Putamen (tissue), 1 donor: ENCODE measurements at regions not wholly inside any gene's neighbourhood (a gene's known extent, or its start where the extent isn't known, plus 50 kb on each side); places are given as distances from the start of the nearest gene placed in this dataset.

Experiments used
- DNase-seq: peaks from one replicate; pipeline ENCODE4 v3.0.0-alpha.2; 2016; ENCODE audit warnings: low spot score

DNA sequence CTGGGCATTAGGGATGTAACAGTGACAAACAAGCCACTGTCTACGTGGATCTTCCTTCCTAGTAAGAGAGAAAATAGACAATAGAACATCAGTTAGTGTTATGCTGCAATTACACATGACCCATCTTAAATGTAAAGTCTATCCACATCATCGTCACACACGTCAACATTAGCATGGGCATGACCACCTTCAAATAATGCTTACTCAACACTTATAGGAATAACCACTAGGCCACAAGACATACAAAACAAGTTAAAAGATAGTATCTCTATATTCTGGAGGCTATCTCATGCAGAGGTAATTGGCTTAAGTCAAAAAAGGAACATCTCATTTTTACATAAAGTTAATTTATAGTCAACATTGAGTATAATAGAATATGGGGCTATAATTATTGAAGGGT is 156.5 kb downstream of the MOXD1 start:
- no peak for DNase-seq

DNA sequence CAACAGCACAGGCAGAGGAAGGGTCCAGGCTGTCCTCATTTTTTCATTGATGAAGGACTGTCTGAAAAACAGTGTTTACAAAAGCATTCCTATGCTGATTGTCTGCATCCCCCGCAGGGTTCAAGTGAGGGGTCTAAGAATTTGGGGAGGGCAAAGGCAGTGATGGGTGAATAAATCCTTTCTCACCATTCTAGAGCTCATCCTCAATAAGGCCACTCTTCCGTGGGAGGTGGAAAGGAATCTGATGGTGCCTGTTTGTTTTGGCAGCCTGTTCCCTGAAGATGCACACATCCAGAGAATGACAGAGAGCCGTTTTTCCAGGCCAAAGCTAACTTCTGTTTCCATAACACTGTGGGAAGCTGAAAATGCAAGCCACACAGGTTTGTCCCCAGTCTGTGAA is 164.5 kb downstream of the MOXD1 start:
- DNase-seq = no peak

DNA sequence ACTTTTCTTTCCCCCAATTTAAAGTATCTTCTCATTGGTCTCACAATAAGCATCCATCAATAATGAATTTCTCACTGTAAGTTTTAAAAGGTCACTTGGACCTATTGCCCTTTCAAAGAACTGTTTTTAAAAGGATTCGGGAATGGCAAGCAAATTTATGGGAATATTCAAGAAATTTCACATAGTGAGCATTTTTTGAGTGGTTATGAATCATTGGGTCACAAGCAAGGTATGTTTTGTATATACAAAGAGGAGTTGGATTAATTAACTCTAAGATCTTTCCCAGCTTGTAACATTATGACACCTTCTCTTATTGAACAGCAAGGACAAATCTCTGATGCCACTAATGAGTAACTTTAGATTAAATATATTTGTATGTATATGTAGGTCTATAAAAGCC is 165.0 kb downstream of the MOXD1 start:
- no peak for DNase-seq

DNA sequence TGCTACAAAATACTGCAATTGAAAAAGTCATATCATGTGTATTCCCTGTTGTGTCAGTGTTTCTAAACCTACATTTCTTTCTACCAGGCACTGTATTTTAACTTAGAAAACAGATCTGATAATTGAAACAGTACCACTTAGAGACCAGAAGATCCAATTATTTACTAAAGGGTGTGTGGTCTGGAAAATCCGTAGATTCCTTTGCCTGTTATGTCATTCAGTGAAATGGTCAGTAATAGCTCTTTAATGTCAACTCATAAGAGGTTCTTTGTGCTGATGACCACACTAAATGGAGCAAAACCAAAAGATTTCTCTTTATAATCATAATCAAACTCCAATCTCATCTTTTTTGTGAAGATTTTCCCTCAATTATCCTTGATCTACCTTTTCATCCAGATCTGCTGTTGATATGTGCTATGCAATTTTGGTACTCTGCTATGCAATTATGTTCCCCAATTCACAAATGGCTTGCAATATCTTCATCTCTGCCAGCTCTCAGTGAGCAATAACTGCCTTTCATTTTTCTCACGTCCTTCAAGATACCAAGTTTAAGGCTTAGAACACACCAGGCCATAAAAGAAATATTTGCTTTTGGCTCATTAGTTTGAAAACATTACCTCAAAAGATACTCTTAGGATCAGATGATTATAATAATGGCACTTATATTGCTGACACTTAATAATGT is 165.5 kb downstream of the MOXD1 start:
- DNase-seq = no peak

DNA sequence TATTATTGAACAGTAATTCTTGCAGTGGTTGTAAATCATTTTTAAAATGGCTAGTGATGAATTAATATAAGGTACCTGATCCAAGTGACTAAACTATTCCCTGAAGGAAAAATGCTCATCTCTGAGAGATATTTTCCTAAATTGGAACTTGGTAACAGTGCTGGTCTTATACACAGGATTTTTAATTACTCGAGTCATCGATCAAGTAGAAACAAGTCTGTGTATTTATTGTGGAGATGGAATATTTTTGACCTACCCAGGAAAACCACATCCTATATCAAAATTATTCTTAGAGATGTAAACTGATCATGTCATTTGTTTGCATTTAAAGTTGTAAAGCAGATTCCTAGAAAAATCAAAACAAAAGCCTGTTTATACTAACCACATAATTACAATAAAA is 166.9 kb downstream of the MOXD1 start:
- DNase-seq = no peak

DNA sequence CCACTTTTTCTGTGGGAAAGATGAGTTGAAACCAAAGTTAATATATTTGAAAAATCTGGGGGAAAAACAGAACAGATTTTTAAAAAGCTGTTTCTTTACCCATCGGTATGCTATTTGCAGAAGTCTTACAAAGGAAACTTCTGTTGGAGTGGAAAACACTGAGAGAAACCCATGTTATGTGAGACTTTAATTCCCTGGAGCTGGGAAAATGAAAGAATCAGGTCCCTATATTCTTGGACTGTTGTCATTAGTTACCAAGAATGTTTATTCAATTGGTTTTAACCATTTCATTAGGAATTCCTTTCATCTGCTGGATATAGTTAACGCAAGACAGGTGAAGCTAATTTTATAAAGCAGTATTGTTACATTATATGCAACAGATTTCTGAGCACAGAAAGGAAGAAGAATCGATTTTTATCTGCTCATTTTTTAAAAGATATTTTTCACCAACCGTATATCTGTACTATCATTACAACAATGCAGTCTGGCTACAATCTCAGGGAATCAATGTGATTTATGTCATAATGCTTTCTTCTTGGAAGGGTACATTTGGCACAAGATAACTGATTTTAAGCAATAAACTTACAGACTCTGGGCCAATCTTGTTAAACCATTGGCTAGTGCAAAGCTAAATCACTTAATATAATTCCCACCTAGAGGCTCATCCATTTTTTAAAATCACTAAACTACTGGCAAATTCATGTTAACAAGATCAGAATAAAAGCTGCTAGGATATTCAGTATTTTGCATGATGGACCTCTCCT is 170.0 kb downstream of the MOXD1 start:
- no peak for DNase-seq

DNA sequence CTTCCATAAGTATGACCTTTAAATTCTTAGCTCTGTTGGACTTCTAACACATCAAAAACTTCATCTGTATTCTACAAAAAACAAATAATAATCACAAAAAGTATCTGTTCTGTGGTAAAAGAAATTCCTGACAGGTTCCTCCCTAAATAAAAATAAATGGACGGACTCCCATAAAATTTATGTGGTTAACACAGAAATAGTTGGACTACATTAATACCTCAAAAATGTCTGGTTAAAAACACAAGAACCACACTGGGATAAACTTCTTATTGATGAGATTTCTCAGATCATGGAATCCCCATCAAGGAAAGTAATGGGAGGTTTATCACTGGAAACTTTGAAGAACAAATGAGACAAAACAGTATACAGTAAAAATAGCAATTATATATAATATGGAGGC is 172.4 kb downstream of the MOXD1 start:
- no peak for DNase-seq

DNA sequence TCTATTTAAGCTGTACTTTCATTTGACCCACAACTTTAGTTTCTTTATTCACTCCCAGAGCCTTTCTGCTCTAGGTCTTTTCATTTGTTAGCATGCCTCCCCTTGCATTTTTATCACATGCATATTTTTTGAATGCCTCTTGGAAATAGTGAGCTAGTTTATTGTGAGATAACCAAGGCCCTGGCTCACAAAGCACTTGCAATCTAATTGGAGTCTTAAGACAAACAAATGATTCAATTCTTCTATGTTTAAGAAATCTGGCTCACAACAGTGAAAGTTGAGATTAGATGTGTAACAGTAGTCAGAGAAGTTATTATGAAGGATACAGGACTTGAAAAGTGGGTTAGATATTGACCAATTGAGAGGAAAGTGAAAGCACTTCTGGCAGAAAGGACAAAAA is 173.4 kb downstream of the MOXD1 start:
- DNase-seq = no peak

DNA sequence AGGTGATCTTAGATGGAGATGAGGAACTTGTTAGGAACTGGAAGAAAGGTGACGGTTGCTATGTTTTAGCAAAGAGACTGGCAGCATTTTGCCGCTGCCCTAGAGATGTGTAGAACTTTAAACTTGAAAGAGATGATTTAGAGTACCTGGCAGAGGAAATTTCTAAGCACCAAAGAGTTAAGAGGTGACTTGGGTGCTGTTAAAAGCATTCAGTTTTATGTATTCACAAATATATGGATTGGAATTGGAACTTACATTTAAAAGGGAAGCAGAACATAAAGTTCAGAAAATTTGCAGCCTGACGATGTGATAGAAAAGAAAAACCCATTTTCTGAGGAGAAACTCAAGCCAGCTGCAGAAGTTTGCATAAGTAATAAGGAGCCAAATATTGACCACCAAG is 176.3 kb downstream of the MOXD1 start:
- DNase-seq = no peak

DNA sequence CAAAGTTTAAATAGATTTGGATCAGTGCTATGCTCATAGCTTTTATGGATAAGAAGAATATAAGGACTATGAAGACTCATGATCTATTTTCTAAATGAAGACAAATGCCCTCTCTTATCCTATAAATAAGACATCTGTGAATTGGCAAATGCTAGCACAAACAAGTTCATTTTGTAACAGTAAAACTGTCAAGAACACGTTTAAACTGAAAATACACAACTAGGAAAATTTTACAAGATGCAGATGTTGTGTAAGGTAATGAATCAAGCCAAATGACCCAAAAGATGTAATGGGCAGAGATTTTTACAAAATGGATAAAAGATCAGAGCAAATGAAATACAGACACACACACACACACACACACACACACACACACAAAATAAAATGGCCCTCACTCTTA is 180.5 kb downstream of the MOXD1 start:
- no peak for DNase-seq

DNA sequence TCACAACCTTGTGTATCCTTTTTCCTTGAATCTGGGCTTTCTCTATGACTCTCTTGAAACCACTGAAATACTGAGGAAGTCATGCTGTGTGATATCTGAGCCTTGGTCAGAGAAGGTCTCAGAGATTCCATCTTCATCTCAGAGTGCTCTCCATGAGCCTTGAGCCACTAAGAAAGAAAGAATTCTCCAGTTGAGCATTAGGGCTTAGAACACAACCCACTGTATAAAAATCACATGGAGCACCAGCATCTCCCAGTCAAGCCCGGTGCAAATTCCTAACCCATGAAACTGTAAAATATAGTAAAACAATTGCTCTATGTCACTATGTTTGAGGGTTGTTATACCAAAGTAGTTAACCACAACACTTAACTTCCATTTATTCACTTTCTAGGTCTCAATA is 181.4 kb downstream of the MOXD1 start:
- DNase-seq = no peak

DNA sequence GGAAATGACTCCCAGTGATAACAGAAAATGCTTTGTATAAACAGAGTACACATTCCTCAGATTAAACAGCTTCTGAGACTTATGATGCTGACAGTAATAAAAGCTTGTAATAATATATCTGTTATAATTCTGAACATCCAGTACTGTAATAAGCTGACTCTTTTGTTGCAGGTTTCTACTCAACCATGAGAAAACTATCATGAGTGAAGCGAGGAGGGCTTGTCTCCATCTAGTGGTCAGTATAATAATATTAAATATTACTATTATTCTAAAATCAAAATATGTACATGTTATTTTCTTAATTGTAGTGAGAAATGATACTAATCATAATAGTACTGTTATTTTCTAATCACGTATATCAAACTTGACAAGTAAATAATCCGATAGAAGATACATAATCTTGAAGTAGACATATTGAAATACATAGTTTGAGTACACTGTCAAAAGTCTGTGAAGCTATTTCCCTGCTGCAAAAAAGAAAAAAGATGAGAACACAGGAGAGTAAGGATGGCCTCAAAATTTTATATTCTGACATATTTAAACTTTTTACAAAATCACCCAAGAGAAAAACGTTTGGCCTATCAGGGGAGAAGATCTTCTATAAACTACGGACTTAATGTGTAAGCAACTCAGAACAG is 183.1 kb downstream of the MOXD1 start:
- no peak for DNase-seq

DNA sequence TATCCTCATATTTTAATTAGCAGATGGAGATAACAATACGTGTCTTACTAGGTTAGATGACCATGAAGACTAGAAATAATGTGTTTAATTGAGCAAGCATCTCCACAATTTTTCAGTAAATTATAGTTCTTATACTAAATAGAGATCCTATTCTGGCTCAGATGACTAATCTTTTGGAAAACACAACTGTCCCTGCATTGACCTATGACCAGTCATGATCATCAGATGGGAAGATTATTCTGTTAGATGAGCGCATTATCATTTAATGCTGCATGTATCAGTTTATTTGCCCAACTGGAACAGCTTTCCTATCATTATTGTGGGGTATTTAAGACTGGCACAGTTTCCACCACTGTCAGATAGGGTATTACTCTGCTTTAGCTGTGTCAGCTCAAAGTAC is 185.5 kb downstream of the MOXD1 start:
- no peak for DNase-seq

DNA sequence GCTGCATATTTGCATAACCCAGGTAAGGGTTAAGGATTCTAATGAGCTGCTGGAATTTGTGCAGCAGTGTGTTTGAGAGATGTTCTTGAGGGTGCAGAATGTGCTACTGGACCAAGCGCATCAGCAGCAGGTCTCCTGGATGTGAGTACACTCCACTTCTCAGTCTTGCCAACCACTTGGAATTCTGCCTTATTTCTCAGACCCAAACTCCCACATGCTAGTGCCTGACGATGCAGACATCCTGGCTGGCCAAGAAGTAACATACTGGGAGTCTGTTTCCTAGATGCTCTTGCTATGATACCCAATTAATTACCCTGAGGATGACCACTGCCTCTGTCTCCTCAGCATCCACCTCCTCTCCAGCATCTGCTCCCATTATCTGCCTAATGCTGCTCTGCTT is 186.6 kb downstream of the MOXD1 start:
- no peak for DNase-seq

DNA sequence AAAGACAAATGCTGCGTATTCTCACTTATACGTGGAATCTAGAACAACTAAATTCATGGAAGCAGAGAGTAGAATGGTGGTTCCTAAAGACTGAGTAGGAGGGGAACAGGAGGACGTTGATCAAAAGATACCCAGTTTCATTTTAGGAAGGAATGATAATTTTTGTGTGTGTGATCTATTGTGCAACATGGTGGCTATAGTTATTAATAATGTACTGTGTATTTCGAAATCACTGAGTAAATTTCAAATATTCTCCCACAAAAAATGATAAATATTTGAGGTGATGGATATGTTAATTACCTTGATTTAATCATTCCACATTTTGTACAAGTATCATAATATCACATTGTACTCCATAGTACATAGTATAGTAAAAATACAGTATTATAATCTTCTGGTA is 187.5 kb downstream of the MOXD1 start:
- no peak for DNase-seq

DNA sequence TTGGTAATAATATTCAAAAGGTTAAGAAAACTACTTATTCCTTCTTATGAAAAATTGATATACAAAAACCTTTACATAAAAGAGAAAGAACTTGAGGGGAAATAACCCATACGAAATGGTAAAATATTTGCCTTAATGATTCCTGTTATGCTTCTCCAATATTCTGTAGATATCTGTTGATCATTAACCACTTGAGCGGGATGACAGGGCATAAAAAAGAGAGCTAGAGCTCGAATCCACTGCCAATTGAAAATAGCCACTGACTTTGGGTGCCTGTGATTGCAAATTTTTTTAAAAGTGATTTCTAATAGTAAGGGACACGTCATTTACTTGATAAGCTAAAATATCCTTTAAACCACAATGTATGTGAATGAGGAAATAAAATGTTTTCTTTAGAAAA is 188.1 kb downstream of the MOXD1 start:
- DNase-seq = no peak

DNA sequence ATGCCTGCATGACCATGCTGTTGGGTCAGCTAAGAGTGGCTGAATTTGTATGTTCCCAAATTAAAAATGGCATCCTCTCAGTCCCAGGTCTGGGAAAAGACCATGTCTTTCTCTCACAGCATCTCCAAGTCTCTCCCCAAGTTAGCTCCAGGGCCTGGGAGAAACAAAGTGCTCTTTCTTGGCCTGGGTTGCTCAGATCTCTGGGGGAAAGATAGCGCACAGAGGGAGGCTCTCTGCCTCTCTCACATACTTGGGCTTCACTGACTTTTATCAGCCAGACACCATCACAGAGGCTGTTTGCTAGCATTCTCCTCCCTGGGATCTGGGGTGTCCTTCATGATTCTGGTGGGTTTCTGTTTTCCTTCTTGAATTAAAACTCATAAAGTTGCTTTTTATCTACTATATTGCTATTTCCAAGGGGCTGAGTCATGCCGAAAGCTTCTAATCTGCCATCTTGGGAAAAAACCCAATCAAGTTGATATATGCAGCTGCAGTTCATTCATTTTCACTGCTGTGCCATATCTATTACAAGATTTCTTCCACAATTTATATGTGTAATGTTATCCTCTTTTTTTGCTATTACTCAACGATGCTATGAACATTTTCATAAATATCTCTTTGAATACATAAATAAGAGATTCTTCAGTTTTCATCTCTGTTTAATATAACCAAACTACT is 190.2 kb downstream of the MOXD1 start:
- no peak for DNase-seq

DNA sequence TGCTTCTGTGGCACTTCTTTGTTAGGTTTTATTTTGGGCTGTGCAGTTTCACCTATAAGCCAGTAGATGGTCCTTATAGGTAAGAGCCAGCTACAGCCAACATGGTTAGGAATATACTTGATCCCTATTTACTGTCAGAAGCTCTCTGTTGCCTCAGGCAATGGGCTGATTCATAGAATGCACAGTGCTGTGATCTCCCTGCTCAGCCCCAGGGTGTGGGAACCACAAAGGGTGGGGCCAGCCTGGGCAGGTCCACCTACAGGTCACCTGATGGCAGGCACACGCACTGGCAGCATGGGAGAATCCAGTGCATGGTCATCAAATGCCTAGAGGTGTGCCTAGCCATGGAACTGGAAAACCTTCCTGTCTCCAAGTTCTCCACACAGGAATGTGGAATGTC is 191.9 kb downstream of the MOXD1 start:
- DNase-seq = no peak

DNA sequence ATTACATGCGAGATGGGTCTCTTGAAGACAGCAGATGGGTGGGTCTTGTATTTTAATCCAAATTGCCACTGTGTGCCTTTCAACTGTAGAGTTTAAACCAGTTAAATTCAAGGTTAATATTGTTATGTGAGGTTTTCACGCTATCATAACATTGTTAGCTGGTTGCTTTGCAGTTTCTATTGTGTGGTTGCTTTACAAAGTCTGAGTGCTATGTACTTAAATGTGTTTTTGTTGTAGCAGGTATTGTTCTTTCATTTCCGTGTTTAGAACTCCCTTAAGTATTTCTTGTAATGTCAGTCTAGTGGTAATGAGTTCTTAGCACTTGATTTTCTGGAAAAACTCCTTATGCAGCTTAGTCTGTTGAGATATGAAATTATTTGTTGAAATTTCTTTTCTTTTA is 193.3 kb downstream of the MOXD1 start:
- DNase-seq = no peak

DNA sequence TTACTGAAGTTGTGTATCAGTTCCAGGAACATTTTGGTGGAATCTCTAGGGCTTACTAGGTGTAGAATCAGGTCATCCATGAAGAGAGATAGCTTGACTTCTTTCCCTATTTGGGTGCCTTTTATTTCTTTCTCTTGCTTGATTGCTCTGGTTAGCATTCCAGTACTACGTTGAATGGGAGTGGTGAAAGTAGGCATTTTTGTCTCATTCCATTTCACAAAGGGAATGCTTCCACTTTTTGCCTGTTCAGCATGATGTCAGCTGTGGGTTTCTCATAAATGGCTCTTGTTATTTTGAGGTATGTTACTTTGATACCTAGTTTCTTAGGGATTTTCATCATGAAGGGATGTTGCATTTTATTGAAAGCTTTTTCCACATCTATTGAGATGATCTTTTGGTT is 195.3 kb downstream of the MOXD1 start:
- no peak for DNase-seq

DNA sequence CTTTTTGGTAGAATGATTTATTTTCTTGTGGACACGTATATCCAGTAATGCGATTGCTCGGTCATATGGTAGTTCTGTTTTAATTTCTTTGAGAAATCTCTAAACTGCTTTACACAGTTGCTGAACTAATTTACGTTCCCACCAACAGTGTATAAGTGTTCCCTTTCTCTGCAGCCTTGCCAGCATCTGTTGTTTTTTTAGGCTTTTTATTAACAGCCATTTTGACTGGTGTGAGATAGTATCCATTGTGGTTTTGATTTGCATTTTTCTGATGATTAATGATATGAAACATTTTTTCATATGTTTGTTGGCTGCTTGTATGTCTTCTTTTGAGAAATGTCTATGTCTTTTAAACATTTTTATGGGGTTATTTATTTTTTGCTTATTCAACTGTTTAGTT is 196.7 kb downstream of the MOXD1 start:
- no peak for DNase-seq

DNA sequence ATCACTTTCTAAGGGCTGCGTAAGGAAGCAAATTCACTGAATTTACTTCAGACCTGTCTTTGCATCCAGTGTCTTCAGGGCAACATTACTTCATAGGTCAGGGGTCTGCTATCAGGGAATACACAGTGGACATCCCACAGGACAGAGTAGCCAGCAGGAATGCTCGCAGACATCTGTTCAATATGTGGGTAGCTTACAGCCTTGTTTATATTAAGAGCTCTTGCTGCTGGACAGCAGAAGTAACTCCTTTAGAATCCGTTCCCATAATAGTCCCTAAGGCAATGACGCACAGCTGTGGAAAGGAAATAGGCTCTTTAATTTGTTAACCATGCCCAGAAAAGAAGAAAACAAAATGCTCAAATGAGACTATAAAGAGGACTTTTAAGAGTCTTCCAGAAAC is 198.7 kb downstream of the MOXD1 start:
- DNase-seq = no peak

DNA sequence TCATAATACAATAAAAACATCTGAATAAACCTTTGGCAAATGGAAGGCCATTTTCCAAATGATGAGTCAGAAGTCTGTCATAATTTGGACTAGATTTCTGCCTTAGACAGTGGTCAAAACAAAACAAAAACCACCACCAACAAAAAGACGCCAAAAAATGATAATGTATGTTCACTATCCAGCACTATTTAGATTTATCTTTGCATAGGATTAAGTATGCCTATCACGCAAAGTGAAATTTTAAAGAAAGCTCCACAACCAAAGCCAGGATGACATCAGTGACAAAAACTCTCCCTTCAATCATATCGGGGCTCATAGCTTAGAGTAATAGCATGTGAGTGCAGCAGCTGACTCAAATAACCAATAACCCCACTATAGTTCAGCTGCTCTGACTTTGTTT is 201.9 kb downstream of the MOXD1 start:
- DNase-seq = no peak
